ENCODE measurements at regions not wholly inside any gene's neighbourhood (a gene's known extent, or its start where the extent isn't known, plus 50 kb on each side); places are given as distances from the start of the nearest gene placed in this dataset.

DNA sequence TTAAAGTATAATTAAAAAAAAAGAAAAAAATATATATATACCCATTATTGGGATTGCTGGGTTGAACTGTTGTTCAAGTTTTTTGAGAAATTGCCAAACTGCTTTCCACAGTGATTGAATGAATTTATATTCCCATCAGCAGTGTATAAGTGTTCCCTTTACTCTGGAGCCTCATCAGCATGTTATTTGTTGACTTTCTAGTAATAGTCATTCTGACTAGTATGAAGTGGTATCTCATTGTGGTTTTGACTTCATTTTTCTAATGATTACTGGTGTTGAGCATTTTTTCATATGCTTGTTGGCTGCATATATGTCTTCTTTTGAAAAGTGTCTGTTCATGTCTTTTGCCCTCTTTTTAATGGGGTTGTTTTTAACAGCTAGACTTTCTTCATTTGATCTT, 1260.8 kb upstream of the GJE1 start:
- Histone ChIP-seq H3K4me1 (ENCODE audit: insufficient read depth, low read length) (no peaks in the 10 kb centered on the region), H3K4me3 (ENCODE audit: low read length) (no peak overlapping the region), H3K9me3 (ENCODE audit: low read length) (no peaks in the 10 kb centered on the region), H3K36me3 (ENCODE audit: insufficient read depth, low read length) (no peaks in the 10 kb centered on the region), H2AFZ (ENCODE audit: low read depth, low read length) (no peak overlapping the region), H3K27me3 (ENCODE audit: insufficient read depth, low read length) (no peaks in the 10 kb centered on the region)

DNA sequence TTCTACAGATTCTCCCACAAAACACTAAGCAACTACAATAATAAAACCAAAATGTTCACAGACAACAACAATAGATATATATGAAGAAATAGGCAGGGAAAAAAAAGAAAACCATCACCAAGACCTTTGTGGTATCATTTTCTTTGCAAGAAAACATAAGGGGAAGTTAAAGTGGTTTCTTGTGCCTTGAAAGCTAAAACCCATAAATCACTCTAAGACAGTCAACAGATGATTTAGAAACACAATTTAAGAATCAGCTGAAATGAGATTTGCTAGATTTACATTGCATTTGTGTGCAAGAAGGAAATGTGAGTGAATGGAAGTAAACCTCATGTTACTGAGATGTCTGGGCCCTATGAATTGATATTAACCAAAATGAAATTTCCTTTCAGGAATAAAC, 1265.4 kb upstream of the GJE1 start:
- Histone ChIP-seq H3K4me3 (ENCODE audit: low read length) (no peak overlapping the region), H2AFZ (ENCODE audit: low read depth, low read length) (no peak overlapping the region), H3K4me1 (ENCODE audit: insufficient read depth, low read length) (no peaks in the 10 kb centered on the region), H3K27me3 (ENCODE audit: insufficient read depth, low read length) (no peaks in the 10 kb centered on the region), H3K36me3 (ENCODE audit: insufficient read depth, low read length) (no peaks in the 10 kb centered on the region), H3K9me3 (ENCODE audit: low read length) (no peaks in the 10 kb centered on the region)

DNA sequence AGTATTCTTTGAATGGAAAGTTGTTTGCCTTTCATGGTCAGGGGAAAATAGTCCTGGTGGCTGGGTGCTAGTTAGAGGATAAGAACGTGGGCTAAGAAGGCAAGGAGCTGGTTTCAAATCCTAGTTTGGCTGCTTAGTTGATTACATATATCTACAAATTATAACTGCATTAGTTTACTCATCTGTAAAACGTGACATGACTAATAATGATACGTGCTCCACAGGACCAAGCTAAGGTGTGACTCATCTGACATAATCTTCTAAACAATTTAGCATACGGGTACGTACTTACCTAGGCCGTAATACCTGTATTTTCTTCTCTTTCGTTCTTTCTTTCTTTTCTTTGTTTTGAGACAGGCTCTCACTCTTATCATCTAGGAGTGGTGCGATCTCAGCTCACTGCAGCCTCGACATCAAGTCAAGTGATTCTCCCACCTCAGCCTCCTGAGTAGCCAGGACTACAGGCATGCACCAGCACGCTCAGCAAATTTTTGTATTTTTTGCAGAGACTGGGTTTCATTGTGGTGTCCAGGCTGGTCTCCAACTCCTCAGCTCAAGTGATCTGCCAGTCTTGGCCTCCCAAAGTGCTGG, 1274.2 kb upstream of the GJE1 start:
- Histone ChIP-seq H3K4me1 (ENCODE audit: insufficient read depth, low read length) (peaks cover 8% of the 10 kb centered on the region), H2AFZ (ENCODE audit: low read depth, low read length) (no peak overlapping the region), H3K27me3 (ENCODE audit: insufficient read depth, low read length) (no peaks in the 10 kb centered on the region), H3K4me3 (ENCODE audit: low read length) (no peak overlapping the region), H3K9me3 (ENCODE audit: low read length) (peaks cover 3% of the 10 kb centered on the region), H3K36me3 (ENCODE audit: insufficient read depth, low read length) (no peaks in the 10 kb centered on the region)

DNA sequence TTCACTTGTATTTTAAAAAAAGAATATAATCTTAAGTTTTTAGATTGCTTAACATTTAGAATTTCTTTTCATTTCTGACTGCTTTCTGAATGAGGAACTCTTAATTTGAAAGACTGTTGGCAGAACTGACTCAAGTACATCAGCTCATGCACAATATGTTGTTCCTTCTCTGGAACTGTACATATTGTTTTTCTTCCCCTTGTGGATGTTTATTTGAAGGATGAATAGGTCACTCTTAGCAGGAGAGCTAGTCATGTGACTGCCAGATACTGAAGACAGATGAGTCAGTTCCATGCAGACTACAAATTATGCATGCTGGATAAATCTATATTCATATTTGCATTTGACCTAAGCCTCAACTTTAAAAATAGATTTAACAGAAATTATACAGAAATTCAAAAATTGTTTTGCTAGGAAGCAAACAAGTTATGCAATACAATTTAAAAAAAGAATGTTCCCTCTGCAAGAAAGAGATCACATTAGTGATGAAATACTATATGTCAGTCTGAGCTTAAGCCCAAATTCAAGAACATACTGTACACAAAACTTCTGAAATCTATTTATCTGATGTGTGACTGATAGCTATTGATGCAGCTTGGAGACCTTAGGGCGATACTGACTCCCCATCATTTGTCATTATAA, 1274.9 kb upstream of the GJE1 start:
- Histone ChIP-seq H2AFZ (ENCODE audit: low read depth, low read length) (no peak overlapping the region), H3K4me1 (ENCODE audit: insufficient read depth, low read length) (peaks cover 8% of the 10 kb centered on the region), H3K27me3 (ENCODE audit: insufficient read depth, low read length) (no peaks in the 10 kb centered on the region), H3K9me3 (ENCODE audit: low read length) (peaks cover 3% of the 10 kb centered on the region), H3K36me3 (ENCODE audit: insufficient read depth, low read length) (no peaks in the 10 kb centered on the region), H3K4me3 (ENCODE audit: low read length) (no peak overlapping the region)

DNA sequence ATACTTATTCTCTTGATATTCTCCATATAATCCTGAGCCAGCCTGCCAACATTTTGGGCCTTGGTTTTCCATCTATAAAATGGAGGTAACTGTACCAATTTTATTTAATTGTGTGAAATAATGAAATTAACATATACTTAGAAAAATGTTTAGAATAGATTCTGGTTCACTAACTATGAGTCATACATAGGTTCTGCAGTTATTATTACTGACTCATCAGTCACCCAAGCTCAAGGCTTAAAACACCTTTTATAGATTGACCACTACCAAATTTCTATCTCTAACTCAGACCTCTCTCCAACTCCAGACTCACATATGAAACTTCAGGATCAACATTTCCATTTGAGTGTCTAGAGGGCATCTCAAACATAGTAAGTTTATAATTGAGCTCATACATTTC, 1277.2 kb upstream of the GJE1 start:
- Histone ChIP-seq H3K9me3 (ENCODE audit: low read length) (no peaks in the 10 kb centered on the region), H3K27me3 (ENCODE audit: insufficient read depth, low read length) (no peaks in the 10 kb centered on the region), H2AFZ (ENCODE audit: low read depth, low read length) (no peak overlapping the region), H3K36me3 (ENCODE audit: insufficient read depth, low read length) (no peaks in the 10 kb centered on the region), H3K4me3 (ENCODE audit: low read length) (no peak overlapping the region), H3K4me1 (ENCODE audit: insufficient read depth, low read length) (peaks cover 8% of the 10 kb centered on the region)

DNA sequence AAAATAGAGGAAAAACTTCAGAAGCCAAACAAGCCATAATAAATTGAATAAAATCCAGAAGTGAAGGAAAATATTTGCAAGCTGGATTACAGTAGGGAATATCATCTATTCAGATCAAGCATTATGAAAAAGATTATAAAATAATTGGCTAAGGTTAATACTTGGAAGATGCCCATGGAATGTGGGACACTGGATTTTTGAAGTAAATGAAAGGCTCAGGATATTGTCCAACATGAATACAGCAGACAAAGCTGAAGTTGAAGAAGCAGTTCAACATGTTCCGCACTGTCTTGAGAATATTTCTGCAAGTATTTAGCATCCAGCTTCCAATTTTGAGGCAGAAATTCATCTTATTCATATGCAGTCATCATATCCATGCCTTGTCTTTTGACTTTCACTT, 1278.4 kb upstream of the GJE1 start:
- Histone ChIP-seq H3K9me3 (ENCODE audit: low read length) (no peaks in the 10 kb centered on the region), H3K36me3 (ENCODE audit: insufficient read depth, low read length) (no peaks in the 10 kb centered on the region), H3K4me1 (ENCODE audit: insufficient read depth, low read length) (peaks cover 8% of the 10 kb centered on the region), H2AFZ (ENCODE audit: low read depth, low read length) (no peak overlapping the region), H3K4me3 (ENCODE audit: low read length) (no peak overlapping the region), H3K27me3 (ENCODE audit: insufficient read depth, low read length) (no peaks in the 10 kb centered on the region)

DNA sequence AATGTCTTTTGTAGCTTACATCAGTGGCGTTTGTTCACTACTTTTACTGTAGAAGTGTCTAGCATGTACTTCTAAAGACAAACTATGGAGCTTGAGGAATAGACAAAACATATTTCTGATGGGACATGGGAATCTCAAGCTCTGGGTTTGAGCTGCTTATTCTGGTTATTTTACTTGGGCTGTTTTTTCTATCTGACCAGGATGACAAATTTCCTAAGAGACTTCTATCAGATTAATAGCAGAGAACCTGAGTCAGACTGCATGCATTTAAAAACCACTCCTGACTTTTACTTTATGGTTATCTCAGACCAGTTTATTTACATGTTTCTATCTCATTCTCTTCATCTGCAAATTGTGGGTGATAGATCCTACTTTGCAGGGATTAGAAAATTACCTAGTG, 1282.3 kb upstream of the GJE1 start:
- no peaks in the 10 kb centered on the region for H3K4me1 ChIP-seq (ENCODE audit: insufficient read depth, low read length)

DNA sequence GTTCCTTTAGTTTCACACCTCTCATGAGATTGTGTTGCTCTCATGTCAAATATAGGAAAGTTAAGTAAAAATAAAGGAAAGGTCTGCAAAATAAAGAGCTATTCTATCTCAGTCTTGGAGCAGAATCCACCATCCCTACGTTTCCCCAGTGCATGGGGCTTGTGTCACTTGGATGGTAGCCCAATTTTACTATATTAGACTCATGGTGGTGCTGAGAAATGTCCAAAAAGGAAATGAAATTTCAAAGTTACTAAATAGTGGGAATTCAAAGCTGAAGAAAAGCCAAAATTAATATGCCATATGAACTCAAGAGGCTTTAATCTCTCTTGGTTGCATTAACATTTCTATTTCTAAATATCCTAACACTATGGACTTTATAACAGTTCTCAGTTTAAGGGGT, 1283.3 kb upstream of the GJE1 start:
- H3K36me3 ChIP-seq (ENCODE audit: insufficient read depth, low read length) = no peaks in the 10 kb centered on the region
- no peak overlapping the region for H3K4me3 ChIP-seq (ENCODE audit: low read length)
- H3K4me1 ChIP-seq (ENCODE audit: insufficient read depth, low read length) = no peaks in the 10 kb centered on the region
- H3K9me3 ChIP-seq (ENCODE audit: low read length) = no peaks in the 10 kb centered on the region
- H2AFZ ChIP-seq (ENCODE audit: low read depth, low read length) = no peak overlapping the region
- H3K27me3 ChIP-seq (ENCODE audit: insufficient read depth, low read length) = no peaks in the 10 kb centered on the region

More for the DNA sequence above, 1282.3 kb upstream of the GJE1 start:
- H3K4me3 ChIP-seq (ENCODE audit: low read length) = no peak overlapping the region
- no peaks in the 10 kb centered on the region for H3K27me3 ChIP-seq (ENCODE audit: insufficient read depth, low read length)
- H2AFZ ChIP-seq (ENCODE audit: low read depth, low read length) = no peak overlapping the region
- H3K36me3 ChIP-seq (ENCODE audit: insufficient read depth, low read length) = no peaks in the 10 kb centered on the region
- no peaks in the 10 kb centered on the region for H3K9me3 ChIP-seq (ENCODE audit: low read length)

DNA sequence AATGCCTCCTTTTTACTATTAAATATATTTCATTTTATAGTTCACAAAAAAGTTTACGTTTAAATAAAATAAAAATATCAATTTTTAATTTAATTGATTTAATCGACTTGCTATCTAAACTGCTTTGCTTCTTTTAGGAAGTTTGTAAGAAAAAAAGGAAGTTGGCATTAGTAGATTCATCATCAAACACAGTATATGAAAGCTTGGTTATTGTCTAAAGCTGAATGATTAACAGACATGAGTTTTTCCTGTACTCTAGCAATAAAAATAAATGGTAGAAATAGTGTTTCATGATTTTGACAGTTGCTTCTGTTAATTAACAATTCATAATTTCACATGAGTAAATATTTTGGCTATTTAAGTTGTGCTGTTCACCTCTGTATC, 1285.5 kb upstream of the GJE1 start:
- no peak overlapping the region for H3K4me3 ChIP-seq (ENCODE audit: low read length)
- H2AFZ ChIP-seq (ENCODE audit: low read depth, low read length) = no peak overlapping the region
- H3K9me3 ChIP-seq (ENCODE audit: low read length) = no peaks in the 10 kb centered on the region
- no peaks in the 10 kb centered on the region for H3K27me3 ChIP-seq (ENCODE audit: insufficient read depth, low read length)
- no peaks in the 10 kb centered on the region for H3K36me3 ChIP-seq (ENCODE audit: insufficient read depth, low read length)
- H3K4me1 ChIP-seq (ENCODE audit: insufficient read depth, low read length) = no peaks in the 10 kb centered on the region

DNA sequence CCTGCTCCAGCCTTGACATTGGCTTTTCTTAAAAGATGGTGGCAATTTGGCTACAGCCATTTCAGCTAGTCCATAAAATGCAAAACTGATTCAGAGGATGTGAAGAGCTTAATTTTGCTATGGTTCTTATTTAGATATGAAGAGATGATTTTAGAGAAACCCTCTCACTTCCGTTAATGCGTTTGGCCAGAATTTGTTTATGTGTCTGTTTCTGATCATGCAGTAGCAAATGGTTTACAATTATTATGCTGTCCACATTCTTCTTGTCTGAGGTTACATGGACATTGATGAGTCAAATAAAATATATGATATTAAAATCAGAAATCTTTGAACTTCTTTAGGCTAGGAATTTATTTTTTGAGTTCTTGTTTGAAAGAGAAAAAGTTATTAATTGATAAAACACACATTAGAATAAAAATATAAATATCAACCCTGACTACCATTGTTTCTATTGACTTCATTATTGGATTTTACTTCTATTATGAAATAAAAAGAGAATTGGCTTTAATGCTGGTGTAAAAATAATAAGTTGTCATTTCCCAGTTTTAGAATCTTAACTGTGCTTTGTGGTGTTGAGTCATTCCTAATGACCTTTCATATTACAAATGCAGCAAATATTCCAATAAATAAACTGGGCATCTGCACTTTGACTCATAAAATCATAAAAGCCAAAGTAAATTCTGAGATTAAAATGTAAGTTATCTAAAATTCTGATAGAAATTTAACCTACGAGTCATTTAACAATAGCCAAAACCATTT, 1286.0 kb upstream of the GJE1 start:
- no peaks in the 10 kb centered on the region for H3K9me3 ChIP-seq (ENCODE audit: low read length)
- H3K27me3 ChIP-seq (ENCODE audit: insufficient read depth, low read length) = no peaks in the 10 kb centered on the region
- no peak overlapping the region for H3K4me3 ChIP-seq (ENCODE audit: low read length)
- no peak overlapping the region for H2AFZ ChIP-seq (ENCODE audit: low read depth, low read length)
- H3K36me3 ChIP-seq (ENCODE audit: insufficient read depth, low read length) = no peaks in the 10 kb centered on the region
- H3K4me1 ChIP-seq (ENCODE audit: insufficient read depth, low read length) = no peaks in the 10 kb centered on the region

DNA sequence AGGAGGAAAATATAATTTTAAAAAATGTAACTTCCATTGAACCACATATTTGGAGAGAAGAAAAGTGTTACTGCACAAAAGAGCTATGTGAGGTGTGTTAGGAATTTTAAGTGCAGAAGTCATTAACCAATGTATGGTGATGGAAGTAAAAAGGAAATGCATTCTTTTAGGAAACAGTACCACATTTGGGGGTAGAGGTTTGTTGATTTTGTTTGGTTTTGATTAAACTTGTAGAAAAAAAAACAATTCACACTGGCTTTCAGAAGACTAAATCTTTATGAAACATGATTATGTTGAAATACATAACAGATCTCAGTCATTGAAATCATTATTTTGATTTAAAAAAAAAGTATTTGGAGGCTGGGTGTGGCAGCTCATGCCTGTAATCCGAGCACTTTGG, 1287.0 kb upstream of the GJE1 start:
- no peak overlapping the region for H3K4me3 ChIP-seq (ENCODE audit: low read length)
- no peaks in the 10 kb centered on the region for H3K9me3 ChIP-seq (ENCODE audit: low read length)
- no peak overlapping the region for H2AFZ ChIP-seq (ENCODE audit: low read depth, low read length)
- no peaks in the 10 kb centered on the region for H3K4me1 ChIP-seq (ENCODE audit: insufficient read depth, low read length)
- no peaks in the 10 kb centered on the region for H3K27me3 ChIP-seq (ENCODE audit: insufficient read depth, low read length)
- H3K36me3 ChIP-seq (ENCODE audit: insufficient read depth, low read length) = no peaks in the 10 kb centered on the region

DNA sequence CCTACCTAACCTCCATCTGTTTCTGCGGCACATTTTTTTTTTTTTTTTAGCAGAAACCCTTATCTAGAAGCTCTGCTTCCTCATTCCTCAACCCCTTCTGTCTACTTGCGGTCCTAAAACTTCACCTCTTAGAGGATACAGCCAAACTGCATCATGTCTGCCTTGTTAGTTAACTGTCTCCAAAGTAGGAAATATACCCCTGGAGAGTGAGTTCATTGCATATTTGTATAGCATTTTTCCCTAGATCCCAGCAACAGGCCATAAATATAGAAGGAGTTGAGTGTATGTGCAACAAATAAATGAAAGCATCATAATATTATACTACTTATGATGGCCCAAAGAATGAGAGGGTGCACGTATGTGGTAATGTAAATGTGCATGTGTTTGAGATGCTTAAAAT, 1288.6 kb upstream of the GJE1 start:
- no peaks in the 10 kb centered on the region for H3K4me1 ChIP-seq (ENCODE audit: insufficient read depth, low read length)
- no peaks in the 10 kb centered on the region for H3K9me3 ChIP-seq (ENCODE audit: low read length)
- no peaks in the 10 kb centered on the region for H3K36me3 ChIP-seq (ENCODE audit: insufficient read depth, low read length)
- H3K4me3 ChIP-seq (ENCODE audit: low read length) = no peak overlapping the region
- H3K27me3 ChIP-seq (ENCODE audit: insufficient read depth, low read length) = no peaks in the 10 kb centered on the region
- no peak overlapping the region for H2AFZ ChIP-seq (ENCODE audit: low read depth, low read length)

DNA sequence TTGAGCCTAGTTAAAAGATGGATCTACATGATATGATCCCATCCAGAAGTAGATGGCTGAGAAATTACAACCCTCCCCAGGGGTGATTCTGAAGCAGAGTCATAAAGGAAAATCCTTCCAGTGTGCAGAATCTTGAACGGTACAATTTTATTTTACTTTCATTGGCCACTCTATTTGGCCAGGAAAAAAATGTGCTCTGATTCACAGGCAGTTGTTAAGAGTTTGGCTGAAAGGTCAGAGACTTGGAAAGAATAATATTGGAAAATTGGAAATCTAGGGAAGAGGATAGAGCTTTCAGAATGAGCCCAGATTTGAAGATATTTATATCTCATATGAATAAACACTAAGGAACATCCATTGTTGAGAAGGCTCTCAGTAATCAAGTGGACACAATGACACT, 1299.3 kb upstream of the GJE1 start:
- H3K9me3 ChIP-seq (ENCODE audit: low read length) = no peaks in the 10 kb centered on the region
- H3K4me1 ChIP-seq (ENCODE audit: insufficient read depth, low read length) = no peaks in the 10 kb centered on the region
- H3K27me3 ChIP-seq (ENCODE audit: insufficient read depth, low read length) = no peaks in the 10 kb centered on the region
- H3K4me3 ChIP-seq (ENCODE audit: low read length) = no peak overlapping the region
- H2AFZ ChIP-seq (ENCODE audit: low read depth, low read length) = no peak overlapping the region
- no peaks in the 10 kb centered on the region for H3K36me3 ChIP-seq (ENCODE audit: insufficient read depth, low read length)

Data from neuron (in vitro differentiated cells).